ENCODE measurements at regions not wholly inside any gene's neighbourhood (a gene's known extent, or its start where the extent isn't known, plus 50 kb on each side); places are given as distances from the start of the nearest gene placed in this dataset.
"Not testable (repeated sequence)": the region's sequence is repeated elsewhere in the genome, so short reads cannot be mapped to it uniquely, and the experiment has no call there.

DNA sequence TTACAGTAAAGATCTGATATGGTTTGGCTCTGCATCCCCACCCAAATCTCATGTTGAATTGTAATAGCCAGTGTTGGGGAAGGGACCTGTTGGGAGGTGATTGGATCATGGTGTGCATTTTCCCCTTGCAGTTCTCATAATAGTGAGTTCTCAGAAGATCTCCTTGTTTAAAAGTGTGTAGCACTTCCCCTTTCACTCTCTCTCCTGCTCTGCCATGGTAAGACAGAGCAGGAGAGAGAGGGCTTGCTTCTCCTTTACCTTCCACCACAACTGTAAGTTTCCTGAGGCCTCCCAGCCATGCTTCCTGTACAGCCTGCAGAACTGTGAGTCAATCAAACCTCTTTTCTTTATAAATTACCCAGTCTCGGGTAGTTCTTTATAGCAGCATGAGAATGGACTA, 1530.9 kb upstream of the C9orf72 start:
- TF ChIP-seq, protein P1, sequence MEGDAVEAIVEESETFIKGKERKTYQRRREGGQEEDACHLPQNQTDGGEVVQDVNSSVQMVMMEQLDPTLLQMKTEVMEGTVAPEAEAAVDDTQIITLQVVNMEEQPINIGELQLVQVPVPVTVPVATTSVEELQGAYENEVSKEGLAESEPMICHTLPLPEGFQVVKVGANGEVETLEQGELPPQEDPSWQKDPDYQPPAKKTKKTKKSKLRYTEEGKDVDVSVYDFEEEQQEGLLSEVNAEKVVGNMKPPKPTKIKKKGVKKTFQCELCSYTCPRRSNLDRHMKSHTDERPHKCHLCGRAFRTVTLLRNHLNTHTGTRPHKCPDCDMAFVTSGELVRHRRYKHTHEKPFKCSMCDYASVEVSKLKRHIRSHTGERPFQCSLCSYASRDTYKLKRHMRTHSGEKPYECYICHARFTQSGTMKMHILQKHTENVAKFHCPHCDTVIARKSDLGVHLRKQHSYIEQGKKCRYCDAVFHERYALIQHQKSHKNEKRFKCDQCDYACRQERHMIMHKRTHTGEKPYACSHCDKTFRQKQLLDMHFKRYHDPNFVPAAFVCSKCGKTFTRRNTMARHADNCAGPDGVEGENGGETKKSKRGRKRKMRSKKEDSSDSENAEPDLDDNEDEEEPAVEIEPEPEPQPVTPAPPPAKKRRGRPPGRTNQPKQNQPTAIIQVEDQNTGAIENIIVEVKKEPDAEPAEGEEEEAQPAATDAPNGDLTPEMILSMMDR (IDR thresholded peaks at IDR 0.05; ENCODE audit: low read depth, low read length, poor library complexity, severe bottlenecking): not testable (repeated sequence)
- not testable (repeated sequence) for TF ChIP-seq EZH2phosphoT487 (IDR thresholded peaks at IDR 0.05; ENCODE audit: borderline replicate concordance, low read length)

Data from DOHH2 (cell line).